H1 (cell line): ENCODE measurements at regions not wholly inside any gene's neighbourhood (a gene's known extent, or its start where the extent isn't known, plus 50 kb on each side); places are given as distances from the start of the nearest gene placed in this dataset.

Source experiments
- CBX5 ChIP-seq: fragments of 300-800, 300-1000 bp; sonication (generic); IDR thresholded peaks from 2 replicates; pipeline ENCODE4 v1.7.1; 2016; ENCODE audit warnings: antibody characterized with exemption, low read length, low read depth
- CHD1 ChIP-seq: IDR thresholded peaks from 2 replicates; pipeline ENCODE4 v1.6.1; 2012; ENCODE audit warnings: low read depth, low read length, improper control_type of control experiment
- CHD7 ChIP-seq: fragments of 300-600 bp; sonication (generic); IDR thresholded peaks from 2 replicates; pipeline ENCODE4 v1.7.1; 2012; ENCODE audit warnings: low read length, moderate library complexity, mild to moderate bottlenecking, inconsistent platforms; ENCODE audit not compliant: insufficient replicate concordance
- CREB1 ChIP-seq: IDR thresholded peaks from 2 replicates; pipeline ENCODE4 v1.6.1; 2012; ENCODE audit warnings: inconsistent platforms
- FOSL1 ChIP-seq: IDR thresholded peaks from 2 replicates; pipeline ENCODE4 v1.6.1; 2011; ENCODE audit warnings: mild to moderate bottlenecking, low read depth, low read length, moderate library complexity; ENCODE audit not compliant: insufficient read depth
- HDAC6 ChIP-seq: IDR thresholded peaks from one replicate; pipeline ENCODE4 v1.7.1; 2012; ENCODE audit warnings: low read depth, mild to moderate bottlenecking, inconsistent platforms, low read length, moderate library complexity
- NRF1 ChIP-seq: IDR thresholded peaks from 2 replicates; pipeline ENCODE4 v1.6.1; 2011; ENCODE audit warnings: mild to moderate bottlenecking, low read depth, low read length, improper control_type of control experiment
- POLR2A ChIP-seq, 2 experiments: IDR thresholded peaks; 1 replicate in 1 of 2; 2 replicates in 1 of 2; pipeline ENCODE4 v1.6.1; 2011; ENCODE audit warnings: low read depth in 2 of 2, low read length in 2 of 2, mild to moderate bottlenecking in 2 of 2; ENCODE audit errors: control extremely low read depth in 1 of 2
- RFX5 ChIP-seq: IDR thresholded peaks from 2 replicates; pipeline ENCODE4 v1.6.1; 2011; ENCODE audit warnings: low read depth, low read length, improper control_type of control experiment, borderline replicate concordance
- TEAD4 ChIP-seq: IDR thresholded peaks from 2 replicates; pipeline ENCODE4 v1.6.1; 2012; ENCODE audit warnings: low read depth, low read length, inconsistent platforms, mixed read lengths

GRCh38 chr3:39750712-39751111 lies 58.7 kb upstream of the MYRIP start (continued):
- no peak for TF ChIP-seq CHD7
- no peak for TF ChIP-seq CBX5
- no peak for TF ChIP-seq CREB1
- no peak for TF ChIP-seq HDAC6
- TF ChIP-seq POLR2A (IDR thresholded peaks at IDR 0.05; ENCODE audit: control extremely low read depth in 1 of 2, low read depth in 2 of 2, low read length in 2 of 2): no peak
- no peak for TF ChIP-seq RFX5
- no peak for TF ChIP-seq NRF1
- TF ChIP-seq CHD1: no peak
- no peak for TF ChIP-seq TEAD4
- TF ChIP-seq FOSL1: no peak
